Endothelial cell of umbilical vein (primary cell): ENCODE measurements at regions not wholly inside any gene's neighbourhood (a gene's known extent, or its start where the extent isn't known, plus 50 kb on each side); places are given as distances from the start of the nearest gene placed in this dataset.

Experiments used
- BruUV-seq: library from RNA; stranded (reverse); fragments of 400-500 nt; replicated peaks from 2 replicates; lab custom pipeline; 2021; lab: Mats Ljungman, UMichigan
- CTCF ChIA-PET: fragments of 300-600, 350-600 bp; sonication (Branson Sonifier 250); formaldehyde crosslinking; loops from one replicate; lab custom pipeline; 2021; ENCODE audit warnings: antibody characterized with exemption, inconsistent platforms; lab: Charles Lee
- POLR2A ChIA-PET: fragments of 300-600, 350-600 bp; sonication (Branson Sonifier 250); formaldehyde crosslinking; loops from one replicate; lab custom pipeline; 2021; ENCODE audit warnings: antibody characterized with exemption, inconsistent platforms; lab: Charles Lee
- DNase-seq: peaks from one replicate; pipeline ENCODE4 v3.0.0-alpha.2; 2011; ENCODE audit warnings: low read depth, low spot score
- FAIRE-seq: peaks from 2 replicates; lab custom pipeline; 2011; peaks lifted over from hg19 to GRCh38; lab: Jason Lieb, UNC
- H2AFZ ChIP-seq: 2 replicates; pipeline ENCODE4 v1.6.0; 2012; ENCODE audit warnings: low read depth, low read length, control low read depth, inconsistent platforms
- H3K27ac ChIP-seq: 2 replicates; pipeline ENCODE4 v1.5.1; 2011; ENCODE audit warnings: low read depth, mild to moderate bottlenecking, control low read depth, low read length, moderate library complexity; ENCODE audit not compliant: insufficient read depth
- H3K27me3 ChIP-seq, 2 experiments: 2 replicates each; pipeline versions ENCODE4 v1.6.0 to v1.6.1; 2011; ENCODE audit warnings: low read length in 2 of 2, mixed read lengths in 1 of 2; ENCODE audit not compliant: control insufficient read depth in 2 of 2, insufficient read depth in 2 of 2
- H3K36me3 ChIP-seq, 2 experiments: 2 replicates in 1 of 2; 3 replicates in 1 of 2; pipeline ENCODE4 v1.5.1; 2011; ENCODE audit warnings: low read length in 2 of 2, mild to moderate bottlenecking in 1 of 2, moderate library complexity in 1 of 2; ENCODE audit not compliant: control insufficient read depth in 2 of 2, insufficient read depth in 2 of 2; ENCODE audit errors: extremely low read depth in 1 of 2
- H3K4me1 ChIP-seq: 3 replicates; pipeline ENCODE4 v1.5.1; 2011; ENCODE audit warnings: mild to moderate bottlenecking, low read length; ENCODE audit not compliant: control insufficient read depth, insufficient read depth; ENCODE audit errors: extremely low read depth
- H3K4me2 ChIP-seq: 2 replicates; pipeline ENCODE4 v1.6.1; 2011; ENCODE audit warnings: low read length, control low read depth, mixed read lengths; ENCODE audit not compliant: insufficient read depth
- H3K4me3 ChIP-seq, 3 experiments: fragments of 200-600 bp in 1 of 3; sonication (generic), shearing (Covaris generic) in 1 of 3; replicated peaks in 1 of 3; 2 replicates each; pipeline ENCODE4 v1.5.1; 2011 to 2016; ENCODE audit warnings: control low read depth in 3 of 3, low read length in 3 of 3, mild to moderate bottlenecking in 2 of 3, inconsistent platforms in 1 of 3, low read depth in 1 of 3, moderate library complexity in 1 of 3; ENCODE audit not compliant: insufficient read depth in 1 of 3
- H3K79me2 ChIP-seq: 2 replicates; pipeline ENCODE4 v1.6.0; 2012; ENCODE audit warnings: low read length, inconsistent platforms; ENCODE audit not compliant: control insufficient read depth, insufficient read depth
- H3K9ac ChIP-seq: replicated peaks from 2 replicates; pipeline ENCODE3; 2011; ENCODE audit warnings: low read length, control low read depth; ENCODE audit not compliant: insufficient read depth; ENCODE audit errors: extremely low read depth
- H3K9me1 ChIP-seq: replicated peaks from 3 replicates; pipeline ENCODE4 v1.6.0; 2011; ENCODE audit warnings: mild to moderate bottlenecking, low read length; ENCODE audit not compliant: control insufficient read depth, insufficient read depth; ENCODE audit errors: extremely low read depth
- H3K9me3 ChIP-seq: replicated peaks from 2 replicates; pipeline ENCODE4 v1.5.1; 2012; ENCODE audit warnings: low read length, inconsistent platforms; ENCODE audit not compliant: control insufficient read depth, insufficient read depth
- H4K20me1 ChIP-seq: replicated peaks from 2 replicates; pipeline ENCODE3; 2011; ENCODE audit warnings: mild to moderate bottlenecking, low read length; ENCODE audit not compliant: control insufficient read depth, insufficient read depth; ENCODE audit errors: extremely low read depth
- CTCF ChIP-seq, 2 donors: IDR thresholded peaks; 1 replicate in 1 of 2; 2 replicates in 1 of 2; pipeline ENCODE4 v1.5.1; 2011; ENCODE audit warnings: low read length in 2 of 2, mild to moderate bottlenecking in 2 of 2, moderate library complexity in 2 of 2, control low read depth in 1 of 2, inconsistent platforms in 1 of 2, low read depth in 1 of 2; ENCODE audit not compliant: insufficient read depth in 1 of 2; ENCODE audit errors: extremely low read depth in 1 of 2
- EZH2 ChIP-seq: IDR thresholded peaks from 2 replicates; pipeline ENCODE4 v1.6.1; 2012; ENCODE audit warnings: borderline replicate concordance, low read depth, mild to moderate bottlenecking, moderate library complexity, low read length, inconsistent platforms; ENCODE audit not compliant: severe bottlenecking
- FOS ChIP-seq: IDR thresholded peaks from 2 replicates; pipeline ENCODE4 v1.6.1; 2011; ENCODE audit warnings: mild to moderate bottlenecking, low read length, moderate library complexity, borderline replicate concordance; ENCODE audit not compliant: insufficient read depth
- GATA2 ChIP-seq: IDR thresholded peaks from 2 replicates; pipeline ENCODE4 v1.7.0; 2011; ENCODE audit warnings: low read depth, mild to moderate bottlenecking, moderate library complexity, mixed read lengths, low read length; ENCODE audit not compliant: insufficient read length, insufficient read depth
- JUN ChIP-seq: IDR thresholded peaks from 2 replicates; pipeline ENCODE4 v1.6.1; 2011; ENCODE audit warnings: borderline replicate concordance, low read depth; ENCODE audit not compliant: insufficient read length, insufficient read depth
- MYC ChIP-seq: IDR thresholded peaks from one replicate; pipeline ENCODE4 v1.6.1; 2011; ENCODE audit warnings: mild to moderate bottlenecking, low read depth, low read length
- POLR2A ChIP-seq: IDR thresholded peaks from 2 replicates; pipeline ENCODE4 v1.6.1; 2012; ENCODE audit warnings: low read depth, mild to moderate bottlenecking, control low read depth, low read length
- POLR2AphosphoS5 ChIP-seq: IDR thresholded peaks from 2 replicates; pipeline ENCODE4 v1.6.1; 2012; ENCODE audit warnings: low read depth, mild to moderate bottlenecking, control low read depth, low read length, moderate library complexity; ENCODE audit not compliant: insufficient read depth
- dilution Hi-C: fragments of 300-500 bp; cut with MboI; formaldehyde crosslinking; loops from one replicate; pipeline ENCODE4 v1.15.0; 2019; ENCODE audit warnings: low sequenced_read_pairs; ENCODE audit not compliant: extremely low pct_ligation_motif_present
- intact Hi-C: fragments of 100-400 bp; cut with micrococcal nuclease; formaldehyde crosslinking; loops from one replicate; pipeline ENCODE4 v1.10.0; 2022
- TF ChIP-seq, protein P1 (sequence below): IDR thresholded peaks from 2 replicates; pipeline ENCODE4 v1.6.1; 2011; ENCODE audit not compliant: insufficient read depth, insufficient read length

- Histone ChIP-seq H3K27me3 (no peaks in the 10 kb centered on the region), H2AFZ (no peak overlapping the region), H3K9me1 (no peaks in the 10 kb centered on the region), H3K9me3 (no peaks in the 10 kb centered on the region), H3K4me3 (no peak overlapping the region), H3K36me3 (no peaks in the 10 kb centered on the region), H3K4me2 (no peak overlapping the region), H3K4me1 (no peaks in the 10 kb centered on the region), H4K20me1 (no peaks in the 10 kb centered on the region), H3K9ac (no peak overlapping the region), H3K27ac (no peak overlapping the region), H3K79me2 (no peaks in the 10 kb centered on the region)
- no peak for TF ChIP-seq MYC
- TF ChIP-seq, protein P1, sequence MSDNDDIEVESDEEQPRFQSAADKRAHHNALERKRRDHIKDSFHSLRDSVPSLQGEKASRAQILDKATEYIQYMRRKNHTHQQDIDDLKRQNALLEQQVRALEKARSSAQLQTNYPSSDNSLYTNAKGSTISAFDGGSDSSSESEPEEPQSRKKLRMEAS, result no peak
- TF ChIP-seq EZH2, result no peak
- no peak for TF ChIP-seq FOS
- TF ChIP-seq POLR2AphosphoS5, result no peak
- TF ChIP-seq POLR2A, result no peak
- no peak for TF ChIP-seq GATA2
- TF ChIP-seq JUN, result no peak
- no peak for TF ChIP-seq CTCF (IDR thresholded peaks at IDR 0.05; ENCODE audit: extremely low read depth in 1 of 2, insufficient read depth in 1 of 2, low read depth in 1 of 2, low read length in 2 of 2)
- FAIRE-seq, result no peak
- BruUV-seq, result no TSS peak
- dilution Hi-C loops, result no loop called here
- CTCF ChIA-PET, result no interaction called here
- DNase-seq, result no peak
- POLR2A ChIA-PET, result no interaction called here
- intact Hi-C loops, result no loop called here
Measured at GRCh38 chr5:17952231-17952630, 318.0 kb downstream of the TAF11L14 start.
